NT2/D1 (cell line): ENCODE measurements at regions not wholly inside any gene's neighbourhood (a gene's known extent, or its start where the extent isn't known, plus 50 kb on each side); places are given as distances from the start of the nearest gene placed in this dataset.

Source experiments
- SUZ12 ChIP-seq: IDR thresholded peaks from 2 replicates; pipeline ENCODE4 v1.6.1; 2011; ENCODE audit not compliant: insufficient read length, insufficient read depth; ENCODE audit errors: extremely low read depth
- YY1 ChIP-seq: IDR thresholded peaks from 2 replicates; pipeline ENCODE4 v1.6.1; 2011; ENCODE audit not compliant: insufficient read length, insufficient read depth

- TF ChIP-seq YY1 = no peak
- no peak for TF ChIP-seq SUZ12
Observed at GRCh38 chr7:114062810-114063209, 144.0 kb upstream of the PPP1R3A start.
